Mesenchymal stem cell (in vitro differentiated cells and primary cell): ENCODE measurements at regions not wholly inside any gene's neighbourhood (a gene's known extent, or its start where the extent isn't known, plus 50 kb on each side); places are given as distances from the start of the nearest gene placed in this dataset.

ENCODE experiments used
- DNase-seq: peaks from one replicate; pipeline ENCODE4 v3.0.0-alpha.2; 2013
- H2AFZ ChIP-seq: one replicate; pipeline ENCODE4 v1.6.1; 2013; ENCODE audit warnings: low read depth, mild to moderate bottlenecking, control low read depth, inconsistent platforms, low read length, moderate library complexity
- H2AK5ac ChIP-seq: 2 replicates; pipeline ENCODE4 v1.6.1; 2013; ENCODE audit warnings: low read length, moderate library complexity, mild to moderate bottlenecking, inconsistent platforms; ENCODE audit not compliant: severe bottlenecking
- H2BK120ac ChIP-seq: one replicate; pipeline ENCODE4 v1.6.1; 2013; ENCODE audit warnings: low read depth, mild to moderate bottlenecking, inconsistent platforms, low read length, moderate library complexity
- H2BK12ac ChIP-seq, 2 experiments: one replicate each; pipeline ENCODE4 v1.6.1; 2013; ENCODE audit warnings: inconsistent platforms in 2 of 2, low read length in 2 of 2, mild to moderate bottlenecking in 2 of 2, moderate library complexity in 2 of 2, control low read depth in 1 of 2
- H2BK15ac ChIP-seq: one replicate; pipeline ENCODE4 v1.6.1; 2013; ENCODE audit warnings: mild to moderate bottlenecking, low read depth, inconsistent platforms; ENCODE audit not compliant: poor library complexity, severe bottlenecking
- H2BK5ac ChIP-seq: 2 replicates; pipeline ENCODE4 v1.6.1; 2013; ENCODE audit warnings: low read depth, mild to moderate bottlenecking, low read length, control low read depth, inconsistent platforms; ENCODE audit not compliant: poor library complexity, severe bottlenecking
- H3K14ac ChIP-seq, 2 experiments: one replicate each; pipeline ENCODE4 v1.6.1; 2013; ENCODE audit warnings: inconsistent platforms in 2 of 2, low read length in 2 of 2, control low read depth in 1 of 2, mild to moderate bottlenecking in 1 of 2, moderate library complexity in 1 of 2
- H3K18ac ChIP-seq, 2 experiments: one replicate each; pipeline ENCODE4 v1.6.1; 2013; ENCODE audit warnings: inconsistent platforms in 2 of 2, low read length in 2 of 2, control low read depth in 1 of 2, low read depth in 1 of 2, mild to moderate bottlenecking in 1 of 2
- H3K23ac ChIP-seq, 2 experiments: one replicate each; pipeline ENCODE4 v1.6.1; 2013; ENCODE audit warnings: inconsistent platforms in 2 of 2, low read length in 2 of 2, mild to moderate bottlenecking in 2 of 2, moderate library complexity in 2 of 2, control low read depth in 1 of 2
- H3K27ac ChIP-seq: 2 replicates; pipeline ENCODE4 v1.5.1; 2013; ENCODE audit warnings: mild to moderate bottlenecking, moderate library complexity, low read length, control low read depth, inconsistent platforms; ENCODE audit not compliant: poor library complexity, severe bottlenecking
- H3K27me3 ChIP-seq, 2 experiments: 2 replicates each; pipeline versions ENCODE4 v1.6.1 to v1.7.0; 2013; ENCODE audit warnings: low read length in 2 of 2, mild to moderate bottlenecking in 2 of 2, moderate library complexity in 2 of 2, control low read depth in 1 of 2, inconsistent platforms in 1 of 2; ENCODE audit not compliant: control insufficient read depth in 1 of 2, insufficient read depth in 1 of 2
- H3K36me3 ChIP-seq, 2 experiments: 2 replicates each; pipeline versions ENCODE4 v1.6.1 to v1.7.0; 2013; ENCODE audit warnings: low read length in 2 of 2, control low read depth in 1 of 2, inconsistent platforms in 1 of 2, low read depth in 1 of 2, mild to moderate bottlenecking in 1 of 2; ENCODE audit not compliant: insufficient read depth in 2 of 2, control insufficient read depth in 1 of 2
- H3K4ac ChIP-seq, 2 experiments: one replicate each; pipeline ENCODE4 v1.6.1; 2013; ENCODE audit warnings: inconsistent platforms in 2 of 2, low read length in 2 of 2, mild to moderate bottlenecking in 2 of 2, moderate library complexity in 2 of 2, control low read depth in 1 of 2, low read depth in 1 of 2
- H3K4me1 ChIP-seq: 2 replicates; pipeline ENCODE4 v1.6.1; 2013; ENCODE audit warnings: low read depth, low read length, control low read depth; ENCODE audit not compliant: control insufficient read depth, insufficient read depth
- H3K4me2 ChIP-seq: 2 replicates; pipeline ENCODE4 v1.6.1; 2013; ENCODE audit warnings: low read length, mild to moderate bottlenecking, inconsistent platforms; ENCODE audit not compliant: poor library complexity, severe bottlenecking
- H3K4me3 ChIP-seq, 2 experiments: 2 replicates each; pipeline versions ENCODE4 v1.5.1 to v1.7.0; 2013; ENCODE audit warnings: low read length in 2 of 2, mild to moderate bottlenecking in 2 of 2, control low read depth in 1 of 2, low read depth in 1 of 2; ENCODE audit not compliant: insufficient read depth in 1 of 2
- H3K79me1 ChIP-seq: replicated peaks from 2 replicates; pipeline ENCODE4 v1.6.1; 2013; ENCODE audit warnings: mild to moderate bottlenecking, control low read depth, low read length, inconsistent platforms; ENCODE audit not compliant: poor library complexity, severe bottlenecking
- H3K9ac ChIP-seq: 2 replicates; pipeline ENCODE4 v1.7.0; 2013; ENCODE audit warnings: mild to moderate bottlenecking, low read length, moderate library complexity
- H3K9me3 ChIP-seq: 2 replicates; pipeline ENCODE4 v1.7.0; 2013; ENCODE audit warnings: mild to moderate bottlenecking, low read length; ENCODE audit not compliant: control insufficient read depth
- H4K8ac ChIP-seq: one replicate; pipeline ENCODE4 v1.6.1; 2013; ENCODE audit warnings: inconsistent platforms, mild to moderate bottlenecking, low read length, moderate library complexity
- H4K91ac ChIP-seq: one replicate; pipeline ENCODE4 v1.6.1; 2013; ENCODE audit warnings: mild to moderate bottlenecking, low read length, inconsistent platforms
- WGBS: methylation state at CpG from one replicate; pipeline ENCODE4 v1.1.7; 2013; ENCODE audit warnings: mixed read lengths; 5-methylcytosine and 5-hydroxymethylcytosine counted together

DNA sequence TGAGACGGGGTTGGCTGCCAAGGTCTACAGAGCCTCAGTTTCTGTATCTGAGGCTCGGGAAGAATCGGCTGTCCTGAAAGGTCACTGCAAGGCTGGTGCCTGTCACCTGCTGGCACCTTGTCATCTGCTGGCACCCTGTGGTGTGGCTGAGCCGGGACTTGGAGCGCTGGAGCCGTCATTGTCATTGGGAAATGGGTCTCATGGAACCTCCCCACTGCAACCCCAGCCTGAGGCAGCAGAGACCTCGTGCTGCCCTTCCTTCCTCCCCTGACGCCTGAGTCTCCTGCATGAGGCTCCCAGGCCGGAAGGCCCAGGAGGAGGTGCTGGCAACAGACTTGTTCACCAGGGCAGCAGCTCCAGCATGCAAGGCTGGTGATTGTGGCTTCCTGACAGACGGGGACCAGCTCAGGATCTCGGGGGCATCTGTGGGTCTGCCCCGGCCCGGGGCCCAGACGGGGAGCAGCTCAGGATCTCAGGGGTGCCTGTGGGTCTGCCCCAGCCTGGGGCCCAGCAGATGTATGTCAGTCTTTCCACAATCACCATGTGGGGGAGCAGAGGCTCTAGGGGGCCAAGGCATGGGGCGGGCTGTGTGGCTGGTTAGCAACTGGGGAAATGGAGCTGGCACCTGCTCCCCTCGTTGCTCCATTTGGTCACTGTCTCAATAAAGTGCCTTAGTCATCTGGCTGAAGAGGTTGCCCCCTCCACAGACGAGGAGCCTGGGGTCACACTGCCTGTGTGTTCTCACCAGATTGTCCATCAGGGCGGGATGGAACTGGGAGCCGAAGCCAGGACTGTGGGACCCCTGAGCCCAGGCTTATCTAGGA lies 668.7 kb downstream of the BRD1 start:
- Histone ChIP-seq H4K8ac (no peak overlapping the region), H2BK12ac (no peak overlapping the region), H3K36me3 (no peaks in the 10 kb centered on the region), H3K27ac (no peak overlapping the region), H3K23ac (no peak overlapping the region), H4K91ac (no peak overlapping the region), H2AFZ (no peak overlapping the region), H3K79me1 (no peaks in the 10 kb centered on the region), H2BK120ac (no peak overlapping the region), H3K4ac (no peak overlapping the region), H3K4me3 (no peak overlapping the region), H3K9me3 (no peaks in the 10 kb centered on the region), H3K18ac (no peak overlapping the region), H3K14ac (no peak overlapping the region), H3K27me3 (peaks cover 0 to 5% of the 10 kb centered on the region in 2 experiments), H2BK15ac (no peak overlapping the region), H2AK5ac (no peak overlapping the region), H3K4me1 (no peaks in the 10 kb centered on the region), H3K9ac (no peak overlapping the region), H3K4me2 (no peak overlapping the region), H2BK5ac (no peak overlapping the region)
- 74% methylated on average over 19 of the region's 19 CpGs for WGBS
- no peak for DNase-seq

DNA sequence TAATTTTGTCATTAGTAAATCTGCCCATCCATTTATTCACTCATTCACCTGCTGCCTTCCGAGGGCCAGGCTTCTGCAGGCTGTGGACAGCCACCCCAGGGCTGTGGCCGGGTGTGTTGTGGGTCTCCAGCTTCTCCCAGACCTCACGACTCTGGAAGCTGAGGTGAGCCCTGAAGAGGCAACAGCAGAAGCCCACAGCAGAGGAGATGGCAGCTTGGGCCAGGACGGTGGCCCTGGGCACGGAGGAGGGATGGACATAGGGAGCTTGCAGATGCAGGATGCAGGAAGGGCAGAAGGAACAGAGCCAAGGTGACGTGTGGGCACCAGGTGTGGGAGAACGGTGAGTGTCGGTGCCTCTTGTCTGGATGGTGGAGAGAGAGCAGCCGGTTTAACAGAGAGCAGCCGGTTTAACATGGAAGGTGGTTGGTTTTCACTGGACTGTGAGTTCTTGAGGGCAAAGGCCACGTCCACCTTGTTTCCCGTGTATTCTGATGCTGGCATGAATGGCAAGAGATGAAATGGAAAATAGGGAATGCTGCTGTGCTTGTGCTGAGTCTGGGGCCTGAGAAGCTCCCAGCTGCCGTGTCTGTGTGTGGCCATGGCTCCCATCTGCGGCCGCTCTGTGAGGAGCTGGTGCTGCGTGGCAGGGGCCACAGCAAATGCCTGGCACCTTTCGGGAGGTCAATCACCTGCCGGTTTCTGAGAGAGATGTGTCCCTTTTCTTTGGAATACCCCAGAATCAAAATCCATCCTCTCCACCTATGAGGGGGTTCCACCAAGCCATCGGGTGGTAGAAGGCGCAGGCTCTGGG lies 669.9 kb downstream of the BRD1 start:
- no peak overlapping the region for H3K18ac ChIP-seq
- H2BK15ac ChIP-seq: no peak overlapping the region
- H3K9me3 ChIP-seq: no peaks in the 10 kb centered on the region
- H3K4me2 ChIP-seq: no peak overlapping the region
- no peak overlapping the region for H3K14ac ChIP-seq
- no peaks in the 10 kb centered on the region for H3K4me1 ChIP-seq
- no peak overlapping the region for H3K4ac ChIP-seq
- no peaks in the 10 kb centered on the region for H3K79me1 ChIP-seq
- DNase-seq: no peak
- no peak overlapping the region for H2BK12ac ChIP-seq
- H3K4me3 ChIP-seq: no peak overlapping the region
- no peak overlapping the region for H2AK5ac ChIP-seq
- H3K9ac ChIP-seq: no peak overlapping the region
- peaks cover 0 to 5% of the 10 kb centered on the region in 2 experiments for H3K27me3 ChIP-seq
- H4K8ac ChIP-seq: no peak overlapping the region
- WGBS: 83% methylated on average over 20 of the region's 20 CpGs
- H3K23ac ChIP-seq: no peak overlapping the region
- H2BK120ac ChIP-seq: no peak overlapping the region
- no peak overlapping the region for H2BK5ac ChIP-seq
- no peak overlapping the region for H2AFZ ChIP-seq
- no peaks in the 10 kb centered on the region for H3K36me3 ChIP-seq
- H3K27ac ChIP-seq: no peak overlapping the region
- no peak overlapping the region for H4K91ac ChIP-seq

GRCh38 chr22:49156662-49157285 lies 670.9 kb downstream of the BRD1 start:
- H3K23ac ChIP-seq: no peak overlapping the region
- 84% methylated on average over 17 of the region's 17 CpGs for WGBS

More at GRCh38 chr22:49156662-49157285, 670.9 kb downstream of the BRD1 start:
- no peaks in the 10 kb centered on the region for H3K4me1 ChIP-seq
- no peak overlapping the region for H3K4ac ChIP-seq
- no peak overlapping the region for H2BK15ac ChIP-seq
- no peak overlapping the region for H2AFZ ChIP-seq
- no peak for DNase-seq
- no peak overlapping the region for H3K9ac ChIP-seq
- H3K9me3 ChIP-seq: no peaks in the 10 kb centered on the region
- no peak overlapping the region for H2BK12ac ChIP-seq
- H2AK5ac ChIP-seq: no peak overlapping the region
- H2BK120ac ChIP-seq: no peak overlapping the region
- H3K18ac ChIP-seq: no peak overlapping the region
- peaks cover 0 to 5% of the 10 kb centered on the region in 2 experiments for H3K27me3 ChIP-seq
- H3K79me1 ChIP-seq: no peaks in the 10 kb centered on the region
- H3K27ac ChIP-seq: no peak overlapping the region
- H3K14ac ChIP-seq: no peak overlapping the region
- no peak overlapping the region for H4K91ac ChIP-seq
- H3K36me3 ChIP-seq: no peaks in the 10 kb centered on the region
- H3K4me3 ChIP-seq: no peak overlapping the region
- no peak overlapping the region for H4K8ac ChIP-seq
- no peak overlapping the region for H2BK5ac ChIP-seq
- no peak overlapping the region for H3K4me2 ChIP-seq
